Chondrocyte (in vitro differentiated cells): ENCODE measurements at regions not wholly inside any gene's neighbourhood (a gene's known extent, or its start where the extent isn't known, plus 50 kb on each side); places are given as distances from the start of the nearest gene placed in this dataset.

Experiments
- DNase-seq: peaks from one replicate; pipeline ENCODE4 v3.0.0; 2021; ENCODE audit warnings: mixed read lengths, low spot score
- H3K27ac Mint-ChIP-seq: one replicate; pipeline ENCODE4 v1.8.0; 2021; ENCODE audit warnings: mild to moderate bottlenecking, moderate library complexity, mixed read lengths; ENCODE audit not compliant: unreplicated experiment
- H3K27me3 Mint-ChIP-seq: 2 replicates; pipeline ENCODE4 v1.8.0; 2021; ENCODE audit warnings: low read depth, mixed read lengths
- H3K36me3 Mint-ChIP-seq: 2 replicates; pipeline ENCODE4 v1.8.0; 2021; ENCODE audit warnings: low read depth, mixed read lengths
- H3K4me1 Mint-ChIP-seq: 2 replicates; pipeline ENCODE4 v1.8.0; 2021; ENCODE audit warnings: low read depth, mild to moderate bottlenecking, mixed read lengths
- H3K4me3 Mint-ChIP-seq: one replicate; pipeline ENCODE4 v1.8.0; 2021; ENCODE audit warnings: mild to moderate bottlenecking, moderate library complexity, mixed read lengths; ENCODE audit not compliant: unreplicated experiment
- H3K9me3 Mint-ChIP-seq: 2 replicates; pipeline ENCODE4 v1.8.0; 2021; ENCODE audit warnings: low read depth, mixed read lengths
- TF ChIP-seq, protein P1 (sequence below): fragments of 200-600 bp; sonication (generic); IDR thresholded peaks from 2 replicates; pipeline ENCODE4 v1.5.0; 2021; ENCODE audit warnings: antibody characterized with exemption, mild to moderate bottlenecking, moderate library complexity

DNA sequence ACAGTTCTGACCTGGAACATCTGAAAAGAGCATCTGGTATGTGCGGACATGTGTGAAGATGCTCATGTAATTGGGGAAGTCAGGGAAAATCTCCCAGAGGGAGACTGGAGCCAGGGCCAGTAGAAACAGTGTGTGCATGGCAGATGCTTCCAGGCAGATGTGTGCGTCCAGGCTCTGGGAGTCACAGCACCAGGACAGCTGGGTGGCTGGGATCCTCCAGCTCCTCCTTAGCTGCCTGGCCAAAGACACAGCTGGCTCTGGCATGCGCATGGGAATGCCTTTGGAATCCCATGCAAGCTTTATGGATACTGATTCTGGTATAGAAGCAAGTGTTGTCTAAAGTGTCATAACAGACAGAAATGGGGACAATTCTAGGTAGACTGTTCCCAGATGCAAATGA, 369.7 kb downstream of the INSIG2 start:
- Mint-ChIP-seq H3K4me3 (no peak overlapping the region), H3K27me3 (peaks cover 38% of the 10 kb centered on the region), H3K36me3 (no peaks in the 10 kb centered on the region), H3K4me1 (no peaks in the 10 kb centered on the region), H3K9me3 (no peaks in the 10 kb centered on the region), H3K27ac (no peak overlapping the region)
- DNase-seq = no peak
- TF ChIP-seq, protein P1, sequence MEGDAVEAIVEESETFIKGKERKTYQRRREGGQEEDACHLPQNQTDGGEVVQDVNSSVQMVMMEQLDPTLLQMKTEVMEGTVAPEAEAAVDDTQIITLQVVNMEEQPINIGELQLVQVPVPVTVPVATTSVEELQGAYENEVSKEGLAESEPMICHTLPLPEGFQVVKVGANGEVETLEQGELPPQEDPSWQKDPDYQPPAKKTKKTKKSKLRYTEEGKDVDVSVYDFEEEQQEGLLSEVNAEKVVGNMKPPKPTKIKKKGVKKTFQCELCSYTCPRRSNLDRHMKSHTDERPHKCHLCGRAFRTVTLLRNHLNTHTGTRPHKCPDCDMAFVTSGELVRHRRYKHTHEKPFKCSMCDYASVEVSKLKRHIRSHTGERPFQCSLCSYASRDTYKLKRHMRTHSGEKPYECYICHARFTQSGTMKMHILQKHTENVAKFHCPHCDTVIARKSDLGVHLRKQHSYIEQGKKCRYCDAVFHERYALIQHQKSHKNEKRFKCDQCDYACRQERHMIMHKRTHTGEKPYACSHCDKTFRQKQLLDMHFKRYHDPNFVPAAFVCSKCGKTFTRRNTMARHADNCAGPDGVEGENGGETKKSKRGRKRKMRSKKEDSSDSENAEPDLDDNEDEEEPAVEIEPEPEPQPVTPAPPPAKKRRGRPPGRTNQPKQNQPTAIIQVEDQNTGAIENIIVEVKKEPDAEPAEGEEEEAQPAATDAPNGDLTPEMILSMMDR = no peak

DNA sequence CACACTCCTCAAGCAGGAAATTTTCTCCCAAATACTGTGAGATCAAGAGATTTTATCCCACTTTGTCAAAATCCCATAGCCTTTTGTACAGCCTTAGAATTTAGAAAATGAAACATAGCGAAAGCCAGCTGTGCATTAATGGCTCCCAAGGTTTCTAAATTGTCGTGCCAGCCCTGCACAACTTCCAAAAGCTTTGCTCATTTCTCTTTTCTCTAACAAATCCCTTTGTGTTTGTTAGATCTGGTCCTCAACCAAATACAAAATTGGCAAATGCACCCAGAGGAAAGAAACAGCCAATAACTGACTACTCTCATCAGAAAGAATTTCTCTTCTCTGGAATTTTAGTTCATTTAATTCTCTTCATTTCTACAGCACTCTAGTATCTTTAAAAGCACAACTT, 361.1 kb downstream of the INSIG2 start:
- no peaks in the 10 kb centered on the region for H3K36me3 Mint-ChIP-seq

DNA sequence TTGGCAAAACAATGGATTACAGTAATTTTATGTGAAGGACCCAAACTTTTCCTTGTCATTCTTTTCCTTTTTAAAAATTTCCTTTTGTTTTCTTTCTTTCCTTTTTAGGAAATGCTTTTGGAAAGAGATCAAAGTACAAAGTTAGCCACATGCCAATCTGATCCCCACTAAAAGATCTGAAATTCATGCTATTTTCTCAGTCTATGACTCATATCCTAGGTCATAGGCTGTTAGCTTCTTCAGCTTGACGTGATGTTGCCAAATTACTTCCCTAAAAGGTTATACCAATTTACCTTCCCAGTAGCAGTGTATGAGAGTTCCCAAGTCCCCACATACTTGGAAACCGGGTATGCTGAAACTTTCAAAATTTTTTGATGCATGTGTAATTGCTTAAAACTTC, 355.3 kb downstream of the INSIG2 start:
- TF ChIP-seq, protein P1 = no peak
- H3K27me3 Mint-ChIP-seq = peaks cover 2% of the 10 kb centered on the region
- H3K27ac Mint-ChIP-seq = no peak overlapping the region
- peaks cover 3% of the 10 kb centered on the region for H3K4me1 Mint-ChIP-seq
- H3K36me3 Mint-ChIP-seq = no peaks in the 10 kb centered on the region
- no peak for DNase-seq
- H3K4me3 Mint-ChIP-seq = no peak overlapping the region
- peaks cover 6% of the 10 kb centered on the region for H3K9me3 Mint-ChIP-seq

More for the DNA sequence above, 361.1 kb downstream of the INSIG2 start:
- no peak for DNase-seq
- Mint-ChIP-seq H3K9me3 (peaks cover 6% of the 10 kb centered on the region), H3K4me3 (no peak overlapping the region), H3K27ac (no peak overlapping the region), H3K27me3 (peaks cover 9% of the 10 kb centered on the region), H3K4me1 (no peaks in the 10 kb centered on the region)
- TF ChIP-seq, protein P1 = no peak

DNA sequence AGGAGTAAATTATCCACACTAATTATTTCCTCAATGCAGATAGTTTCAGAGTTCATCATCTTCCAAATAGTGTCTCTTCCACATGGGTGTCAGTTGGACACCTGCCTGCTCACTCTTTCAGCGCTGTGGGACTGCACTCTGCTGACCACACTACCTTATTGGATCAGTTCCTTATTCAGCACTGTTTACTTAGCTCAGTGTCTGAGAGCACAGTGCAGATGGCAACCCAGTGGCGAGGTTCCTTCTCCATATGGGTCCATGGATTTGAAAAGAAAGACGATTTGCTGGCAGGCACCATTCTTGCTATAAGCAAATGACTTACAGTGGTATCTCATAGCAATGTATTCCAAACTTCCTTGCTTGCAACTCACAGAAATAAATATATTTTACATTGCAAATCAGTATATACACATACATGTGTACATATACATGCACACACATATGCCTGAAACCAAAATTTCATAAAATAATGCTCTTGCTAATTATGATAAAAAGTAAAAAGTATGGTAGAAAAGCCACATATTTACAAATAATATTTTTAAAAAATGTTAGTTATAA, 354.8 kb downstream of the INSIG2 start:
- Mint-ChIP-seq H3K36me3 (no peaks in the 10 kb centered on the region), H3K9me3 (peaks cover 6% of the 10 kb centered on the region), H3K27ac (no peak overlapping the region), H3K4me1 (peaks cover 3% of the 10 kb centered on the region), H3K4me3 (no peak overlapping the region), H3K27me3 (no peaks in the 10 kb centered on the region)
- DNase-seq = no peak
- TF ChIP-seq, protein P1 = no peak

DNA sequence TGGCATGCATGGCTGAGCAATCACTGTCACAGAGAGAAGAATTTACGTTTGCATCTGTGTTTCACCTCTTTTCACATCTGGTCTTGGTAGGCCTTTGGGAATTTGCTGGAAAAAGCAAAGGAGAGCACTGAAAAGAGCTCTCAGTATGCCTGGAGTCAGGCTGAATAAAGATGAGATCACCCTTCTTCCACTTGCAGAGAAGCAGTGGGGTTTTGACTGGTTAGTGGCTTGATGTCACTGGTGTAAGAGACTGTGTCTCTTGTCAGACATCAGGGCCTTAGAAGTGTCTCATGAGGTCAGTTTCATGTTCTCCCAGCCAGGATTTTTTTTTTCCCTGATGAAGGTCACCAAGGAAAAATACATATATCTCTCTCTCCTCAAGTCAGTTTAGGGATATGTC, 353.8 kb downstream of the INSIG2 start:
- Mint-ChIP-seq H3K36me3 (no peaks in the 10 kb centered on the region), H3K4me1 (peaks cover 3% of the 10 kb centered on the region), H3K27me3 (no peaks in the 10 kb centered on the region), H3K9me3 (peaks cover 6% of the 10 kb centered on the region), H3K27ac (no peak overlapping the region), H3K4me3 (no peak overlapping the region)
- no peak for DNase-seq
- TF ChIP-seq, protein P1 = no peak
